Ramos (cell line): ENCODE measurements at regions not wholly inside any gene's neighbourhood (a gene's known extent, or its start where the extent isn't known, plus 50 kb on each side); places are given as distances from the start of the nearest gene placed in this dataset.

Experiments used
- in situ Hi-C: fragments of 300-500 bp; cut with MboI; formaldehyde crosslinking; loops from one replicate; pipeline ENCODE4 v1.14.3; 2022; ENCODE audit warnings: low sequenced_read_pairs; ENCODE audit not compliant: unreplicated experiment

DNA sequence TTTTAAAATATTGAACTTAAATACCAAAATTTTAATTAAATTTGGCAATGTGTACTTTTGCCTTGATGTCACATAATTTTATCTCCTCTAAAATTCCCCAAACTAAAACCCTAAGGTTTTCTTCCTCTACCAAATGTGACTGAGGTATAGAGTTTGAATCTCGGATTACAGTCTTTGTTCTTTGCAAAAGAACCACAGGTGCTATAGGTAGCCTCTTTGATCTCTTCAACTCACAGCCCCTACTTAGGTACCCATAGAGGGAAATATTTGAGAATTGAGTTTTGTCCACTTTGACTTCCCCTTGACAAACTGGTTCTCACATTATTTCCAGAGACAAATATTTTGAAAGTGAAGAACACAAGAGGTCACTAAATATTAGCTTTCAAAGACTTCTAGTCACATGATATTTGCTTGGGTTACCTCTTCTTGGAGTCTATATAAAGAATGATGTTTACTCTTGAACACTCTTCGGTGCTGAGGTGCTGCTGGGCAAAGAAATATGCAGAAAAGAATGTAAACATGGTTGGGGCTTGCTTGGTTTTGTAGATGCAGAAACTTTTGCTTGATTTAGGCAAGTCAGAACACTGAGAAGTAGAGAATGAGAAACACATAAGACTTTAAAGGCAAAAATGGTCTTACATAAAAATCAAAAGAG lies 120.8 kb upstream of the MCTP2 start:
- in situ Hi-C loops: loop anchor here (25.0 kb wide), 2 partner anchors 1023 to 1323 kb away; partner anchors contain the start of gene RGMA

DNA sequence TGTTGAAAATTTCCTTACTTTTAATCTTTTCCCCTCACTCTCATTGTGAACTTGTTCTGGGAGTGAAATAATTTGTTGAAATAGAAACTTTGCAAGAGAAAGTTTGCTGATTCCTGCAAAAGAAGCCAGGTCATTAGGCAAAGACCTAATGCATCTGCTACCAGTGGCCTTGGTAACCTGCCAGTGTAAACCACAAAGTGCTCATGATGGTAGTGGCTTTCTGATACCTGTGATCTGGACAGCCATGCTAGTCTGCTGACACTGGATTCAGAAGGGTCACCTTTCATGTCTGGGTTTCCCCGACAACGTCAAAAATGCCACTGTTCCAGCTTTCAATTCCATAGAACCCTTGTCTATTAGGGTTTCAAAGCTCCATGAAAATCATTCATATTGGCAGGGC lies 123.7 kb upstream of the MCTP2 start:
- in situ Hi-C loops: loop anchor here (25.0 kb wide), 2 partner anchors 1020 to 1320 kb away; partner anchors contain the start of gene RGMA

DNA sequence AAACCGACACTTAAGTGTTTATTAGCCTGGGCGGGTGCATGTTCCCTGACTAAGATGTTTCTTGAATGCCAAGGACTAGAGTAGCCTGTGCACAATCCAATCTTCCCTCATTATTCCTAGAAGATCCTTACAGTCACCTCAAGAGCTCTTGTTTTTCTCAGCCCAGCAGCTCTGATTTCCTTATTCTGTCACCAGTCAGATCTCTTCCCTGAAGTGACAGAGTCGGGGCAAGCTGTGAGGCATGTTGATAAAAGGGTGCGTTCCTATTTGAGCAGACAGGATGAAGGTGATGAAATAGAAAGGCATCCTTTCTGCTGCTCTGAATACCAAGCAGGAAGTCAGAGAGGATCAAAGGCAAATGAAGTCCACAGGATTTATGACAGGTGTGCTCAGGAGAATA lies 125.6 kb upstream of the MCTP2 start:
- in situ Hi-C loops: loop anchor here (25.0 kb wide), 2 partner anchors 1018 to 1318 kb away; partner anchors contain the start of gene RGMA

DNA sequence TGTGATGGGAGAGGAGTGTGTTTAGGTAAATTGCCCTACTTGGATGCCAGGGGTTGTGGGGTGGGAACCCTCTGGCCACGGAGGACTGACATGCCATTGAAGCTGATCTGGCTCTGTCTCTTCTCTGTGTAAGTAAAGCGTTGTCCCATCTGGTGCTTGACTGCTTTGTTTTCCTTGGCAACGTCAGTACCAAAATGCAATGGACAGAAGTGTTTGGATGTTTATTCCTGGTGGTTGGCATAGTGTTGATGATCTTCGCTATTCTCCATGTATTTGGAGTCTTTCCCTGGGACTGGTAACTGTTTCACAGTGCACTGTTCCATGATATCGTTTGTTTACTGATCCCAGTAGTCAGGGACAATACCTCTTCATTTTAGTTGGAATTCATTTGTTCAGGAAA lies 130.5 kb upstream of the MCTP2 start:
- in situ Hi-C loops: loop anchor here (25.0 kb wide), 2 partner anchors 1014 to 1314 kb away; partner anchors contain the start of gene RGMA

DNA sequence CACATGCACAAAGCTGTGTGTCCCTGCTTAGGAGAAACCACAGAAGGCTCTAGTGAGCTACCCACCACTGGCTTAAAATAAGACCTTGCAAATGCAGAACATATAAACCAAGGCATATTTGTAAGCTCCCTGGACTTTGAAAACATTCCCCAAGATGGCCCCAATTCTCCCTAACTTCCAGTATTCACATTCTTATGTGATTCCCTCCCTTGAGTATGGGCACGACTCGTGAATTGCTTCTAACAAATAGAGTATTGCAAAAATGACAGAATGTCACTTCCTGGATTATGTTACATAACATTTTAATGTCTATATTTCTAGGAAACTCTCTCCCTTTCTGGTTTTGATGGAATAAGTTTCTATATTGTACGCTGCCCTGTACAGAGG lies 131.8 kb upstream of the MCTP2 start:
- in situ Hi-C loops: no loop called here

DNA sequence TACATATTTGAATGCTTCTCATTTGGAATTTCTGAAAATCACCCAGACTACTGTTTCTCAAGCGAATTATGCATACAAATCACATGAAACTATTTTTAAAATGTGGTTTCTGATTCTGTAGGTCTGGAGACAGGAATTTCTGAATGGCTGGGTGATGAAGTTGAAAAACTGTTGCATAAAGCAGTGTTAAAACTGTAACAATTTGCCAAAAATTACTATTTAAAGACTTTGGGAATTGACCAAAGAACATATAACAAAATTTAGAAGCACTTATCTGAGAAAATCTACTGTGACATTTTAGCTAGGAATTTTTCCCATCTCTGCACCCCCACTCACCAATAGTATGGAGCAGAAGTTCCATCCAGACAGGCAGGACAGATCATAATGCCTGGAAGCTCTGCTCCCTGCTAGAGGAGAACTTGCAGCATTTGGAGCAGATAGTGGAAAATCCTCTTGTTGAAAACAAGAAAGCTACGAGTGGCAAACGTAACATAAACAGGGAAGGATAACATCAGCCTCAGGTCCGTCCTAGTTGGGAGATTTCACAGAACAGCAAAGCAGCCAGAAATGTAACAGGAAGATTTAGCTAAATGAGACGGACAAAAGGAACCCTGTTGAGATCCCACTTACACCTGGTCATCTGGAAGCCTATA lies 132.3 kb upstream of the MCTP2 start:
- in situ Hi-C loops: no loop called here

DNA sequence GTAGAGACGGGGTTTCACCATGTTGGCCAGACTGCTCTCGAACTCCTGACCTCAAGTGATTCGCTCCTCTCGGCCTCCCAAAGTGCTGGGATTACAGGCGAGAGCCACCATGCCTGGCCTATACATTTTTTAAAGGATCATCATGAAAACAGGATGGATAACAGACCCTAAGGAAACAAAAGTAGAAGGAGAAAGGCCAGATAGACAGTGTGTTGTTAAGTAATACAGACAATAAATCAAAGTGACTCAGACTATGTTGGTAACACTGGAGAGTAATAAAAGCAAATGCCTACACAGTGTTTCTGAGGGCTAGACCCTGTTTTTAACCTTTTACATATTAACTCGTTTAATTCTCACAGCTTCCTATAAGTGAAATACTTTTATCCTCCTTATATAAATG lies 133.8 kb upstream of the MCTP2 start:
- in situ Hi-C loops: no loop called here

DNA sequence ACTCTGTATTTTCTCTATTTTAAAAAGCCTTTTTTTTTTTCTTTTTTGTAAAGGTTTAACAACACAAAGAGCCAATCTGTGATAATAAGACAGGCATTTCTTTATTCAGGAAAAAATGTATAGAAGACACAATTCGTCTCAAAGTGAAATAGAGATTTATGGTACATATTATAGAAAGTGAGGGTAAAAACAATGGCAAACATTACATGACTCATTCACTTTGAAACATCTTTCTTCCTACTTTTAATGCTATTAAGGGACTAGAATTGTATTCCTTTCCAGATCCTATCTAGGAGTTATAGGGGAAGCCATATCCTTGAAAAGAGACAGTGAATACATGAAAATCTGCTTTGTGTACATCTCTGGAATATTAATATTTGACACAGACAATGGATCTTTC lies 137.1 kb upstream of the MCTP2 start:
- in situ Hi-C loops: no loop called here

DNA sequence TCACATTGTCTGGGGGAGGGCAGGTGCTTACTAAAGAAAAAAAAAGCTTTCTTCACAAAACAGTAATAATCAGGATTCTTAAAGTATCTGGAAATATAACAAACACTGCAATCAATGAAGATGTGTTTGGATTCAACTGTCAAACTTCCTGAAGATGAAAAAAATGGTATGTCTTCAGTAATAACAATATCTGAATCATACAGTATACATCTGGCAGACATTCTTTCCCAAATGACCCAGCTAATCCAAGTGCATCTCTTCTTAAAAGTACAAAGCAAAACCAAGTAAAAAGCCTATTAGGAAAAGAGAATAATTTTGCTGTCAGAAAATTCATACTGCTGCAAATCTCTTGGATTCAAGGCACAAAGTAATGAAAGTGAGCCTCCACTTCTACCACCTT lies 145.0 kb upstream of the MCTP2 start:
- in situ Hi-C loops: no loop called here

DNA sequence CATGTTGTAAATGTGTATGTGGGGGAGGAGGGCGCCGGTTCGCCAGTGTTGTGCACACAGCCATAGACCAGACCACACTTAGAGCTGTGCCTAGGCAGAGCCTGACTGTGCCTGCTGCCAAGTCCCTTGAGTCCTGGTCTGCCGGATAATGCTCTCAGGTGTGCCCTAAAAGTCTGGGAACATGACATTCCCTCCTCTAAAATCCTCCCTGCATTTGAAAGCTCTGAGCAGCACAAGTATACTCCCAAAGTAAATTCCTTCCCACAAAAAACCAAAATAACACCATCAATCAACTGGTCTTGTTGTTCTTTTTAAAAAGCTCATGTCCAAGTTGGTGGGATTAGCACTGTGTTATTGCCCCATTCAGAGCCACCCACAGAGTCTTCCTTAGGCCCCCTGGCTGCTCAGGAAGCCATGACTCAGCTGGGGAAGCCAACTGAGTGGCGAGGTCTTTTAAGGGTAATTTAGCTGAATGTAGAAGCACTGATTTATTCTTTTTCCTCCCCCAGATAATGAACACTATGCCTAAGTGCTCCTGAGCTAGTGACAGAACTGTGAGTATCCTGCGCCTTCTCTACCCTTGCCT lies 147.8 kb upstream of the MCTP2 start:
- in situ Hi-C loops: no loop called here

DNA sequence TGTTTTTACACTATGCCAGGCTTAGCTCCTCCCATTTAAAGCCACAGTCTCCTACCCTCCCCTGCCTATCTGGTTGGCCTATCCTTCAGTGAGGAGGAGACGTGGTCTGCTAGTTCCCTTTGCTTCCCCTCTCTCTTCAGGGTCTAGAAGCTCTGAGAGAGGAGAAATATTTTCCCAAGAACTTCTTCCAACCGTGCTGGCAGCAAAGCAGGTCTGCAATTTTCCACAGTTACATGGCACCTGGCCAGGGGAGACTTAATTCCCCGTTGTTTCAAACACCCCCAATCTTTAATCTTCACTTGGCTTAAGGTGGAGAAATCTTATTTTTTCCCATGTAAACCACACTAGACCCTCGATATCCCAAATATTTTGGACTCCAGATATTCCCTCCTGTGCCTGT lies 149.5 kb upstream of the MCTP2 start:
- in situ Hi-C loops: no loop called here

DNA sequence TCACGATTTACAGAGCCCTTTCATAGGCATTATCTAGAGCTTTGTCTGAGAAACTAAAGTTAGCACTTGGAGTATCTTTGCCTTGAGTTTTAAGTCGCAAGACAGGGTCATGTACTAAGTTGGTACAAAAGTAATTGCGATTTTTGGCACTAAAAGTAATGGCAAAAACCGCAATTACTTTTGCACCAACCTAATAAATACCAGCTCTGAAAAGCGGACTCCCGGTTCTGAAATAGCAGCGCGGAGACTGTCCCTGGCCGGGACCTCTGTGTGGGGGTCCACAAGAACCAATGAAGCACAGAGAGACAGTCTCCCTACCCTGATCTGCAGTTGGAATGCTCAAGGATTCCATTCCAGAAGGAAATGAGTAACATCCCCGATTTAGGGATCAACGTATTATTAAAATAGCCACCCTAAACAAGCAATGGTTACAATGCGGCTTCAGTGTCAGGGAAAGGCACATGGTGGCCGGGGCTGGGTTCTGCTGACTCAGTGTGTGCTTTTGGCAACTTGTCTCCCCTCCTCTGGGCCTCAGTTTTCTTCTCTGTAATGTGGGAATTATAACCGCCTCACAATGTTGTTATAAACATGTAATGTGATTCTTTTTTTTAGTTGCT lies 150.3 kb upstream of the MCTP2 start:
- in situ Hi-C loops: no loop called here

DNA sequence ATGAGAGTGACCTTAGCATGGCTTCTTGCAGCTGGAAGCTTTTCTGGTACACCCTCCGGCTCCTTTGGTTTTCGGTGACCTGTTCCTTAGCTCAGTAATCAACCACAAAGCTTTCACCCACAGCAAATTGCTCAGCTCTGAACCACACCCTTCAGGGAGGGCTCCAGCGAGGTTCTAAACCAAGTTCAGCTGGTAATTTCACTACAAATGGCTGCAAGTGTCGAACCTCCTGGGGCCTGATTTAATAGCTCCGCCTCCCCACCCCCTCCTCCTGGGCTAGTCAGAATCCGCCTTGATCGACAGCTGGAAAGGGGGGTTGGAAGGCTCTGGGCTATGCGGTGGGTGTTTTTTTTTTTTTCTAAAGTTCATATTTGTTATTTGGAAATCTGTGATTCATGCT lies 150.9 kb upstream of the MCTP2 start:
- in situ Hi-C loops: no loop called here

DNA sequence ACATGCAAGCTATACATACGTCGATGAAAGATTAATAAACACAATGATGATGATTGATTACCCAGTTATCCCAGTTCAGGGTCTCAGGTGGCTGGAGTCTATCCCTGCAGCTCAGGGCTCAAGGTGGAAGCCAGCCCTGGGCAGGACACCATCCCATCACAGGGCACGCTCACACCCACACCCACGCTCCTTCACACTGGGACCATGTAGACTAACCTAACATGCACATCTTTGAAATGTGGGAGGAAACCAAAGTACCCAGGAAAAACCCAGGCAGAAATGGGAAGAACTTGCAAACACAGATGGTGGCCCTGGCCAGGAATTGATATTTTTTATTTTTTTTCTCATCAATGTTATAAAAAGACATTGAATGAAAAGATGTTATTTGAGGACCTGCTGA lies 151.4 kb upstream of the MCTP2 start:
- in situ Hi-C loops: no loop called here

DNA sequence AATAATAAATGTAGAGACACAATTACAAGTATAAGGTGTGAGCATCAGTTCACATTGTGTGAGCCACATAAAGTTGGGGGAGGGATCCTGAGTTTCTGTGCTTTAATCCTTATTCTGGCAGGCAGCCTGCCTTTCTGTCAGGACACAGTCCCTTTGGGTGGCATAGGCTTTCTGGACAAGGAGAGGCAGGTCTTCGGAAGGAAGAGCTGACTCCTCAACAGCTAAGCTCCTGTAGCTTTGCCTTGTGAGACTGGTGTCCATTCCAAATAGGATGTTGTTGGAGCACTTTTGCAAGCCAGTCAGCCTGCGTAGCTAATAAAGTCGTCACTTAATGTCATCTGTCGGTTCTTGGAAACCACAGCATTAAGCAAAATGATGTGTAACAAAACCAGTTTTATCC lies 151.9 kb upstream of the MCTP2 start:
- in situ Hi-C loops: no loop called here

DNA sequence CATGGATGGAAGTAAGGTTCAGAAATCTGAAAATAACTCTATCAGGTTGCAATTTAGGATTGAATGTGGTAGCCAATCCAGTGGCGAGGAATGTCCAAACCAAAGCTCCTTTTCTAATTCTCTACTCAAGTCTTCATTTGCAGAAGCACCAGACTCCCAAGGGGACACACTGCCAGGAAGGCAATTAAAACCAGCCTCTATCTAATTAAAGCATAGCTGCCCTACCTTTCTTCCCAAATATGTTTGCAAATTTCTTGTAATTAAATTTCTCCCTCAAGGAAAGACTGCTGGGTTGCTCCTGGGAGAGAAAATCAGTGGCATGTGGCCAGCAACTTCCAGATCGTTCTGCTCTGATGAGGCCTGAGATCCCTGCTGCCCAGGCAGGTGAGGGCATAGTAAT lies 153.4 kb upstream of the MCTP2 start:
- in situ Hi-C loops: no loop called here

DNA sequence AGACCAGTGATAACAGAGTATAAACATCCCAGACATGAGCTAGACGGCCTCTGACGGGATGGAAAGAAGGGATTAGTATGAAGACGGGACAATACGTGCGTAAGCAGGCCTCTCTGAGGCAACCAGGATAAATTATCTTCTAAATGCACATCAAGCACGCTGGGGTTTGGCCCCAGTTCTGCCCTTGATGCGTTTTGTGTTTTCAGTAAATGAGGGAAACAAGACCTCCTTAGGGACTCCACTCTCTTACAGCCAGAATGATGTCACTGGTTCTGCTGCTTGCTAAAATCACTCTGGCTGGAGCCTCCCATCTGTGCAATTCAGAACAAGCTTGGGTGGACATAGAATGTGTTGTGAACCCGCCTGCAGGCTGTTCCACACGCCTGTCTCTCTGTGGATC lies 156.0 kb upstream of the MCTP2 start:
- in situ Hi-C loops: no loop called here

DNA sequence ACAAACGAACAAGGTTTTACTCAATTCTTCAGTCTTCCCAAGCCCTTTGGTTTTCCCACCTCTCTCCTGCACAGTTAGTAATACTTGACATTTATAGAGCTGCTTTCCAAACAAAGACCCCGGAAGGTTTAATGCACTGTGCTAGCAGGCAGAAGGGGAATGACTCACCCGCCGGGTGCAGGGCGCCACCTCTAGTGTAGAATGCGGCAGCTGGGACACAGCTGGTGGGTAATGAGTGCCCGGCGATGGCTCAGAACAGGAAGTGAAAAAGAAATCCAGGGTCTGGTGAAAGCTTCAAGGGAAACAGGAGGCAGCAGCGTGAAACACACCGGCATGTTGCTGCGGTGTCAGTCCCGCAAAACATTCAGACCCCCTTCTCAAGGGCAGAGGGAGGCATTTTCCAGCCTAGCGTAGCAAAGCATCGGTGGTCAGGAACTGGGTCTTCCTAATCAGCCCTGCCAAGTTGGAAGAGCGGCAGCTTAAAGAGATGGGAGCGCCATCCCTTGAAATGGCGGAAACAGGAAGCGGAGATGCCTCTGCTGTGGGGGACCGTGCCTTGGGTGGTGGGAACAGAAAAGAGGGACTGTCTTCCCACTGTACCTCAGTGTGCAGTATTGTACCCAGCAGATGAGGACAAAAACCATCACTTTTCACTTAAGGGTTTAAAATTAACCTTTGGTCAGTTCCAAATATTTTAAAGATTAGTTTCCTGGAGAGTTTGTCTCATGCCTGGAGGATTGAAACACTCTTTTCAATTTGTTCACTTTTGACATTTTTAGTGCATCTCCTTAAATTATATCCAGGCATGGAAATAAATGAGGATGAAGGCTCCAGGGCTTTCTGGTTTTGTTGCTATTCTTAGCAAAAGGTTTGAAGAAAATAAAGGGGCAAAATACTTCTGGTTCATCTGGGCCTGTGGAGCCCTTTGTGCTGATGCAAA lies 160.7 kb upstream of the MCTP2 start:
- in situ Hi-C loops: no loop called here

DNA sequence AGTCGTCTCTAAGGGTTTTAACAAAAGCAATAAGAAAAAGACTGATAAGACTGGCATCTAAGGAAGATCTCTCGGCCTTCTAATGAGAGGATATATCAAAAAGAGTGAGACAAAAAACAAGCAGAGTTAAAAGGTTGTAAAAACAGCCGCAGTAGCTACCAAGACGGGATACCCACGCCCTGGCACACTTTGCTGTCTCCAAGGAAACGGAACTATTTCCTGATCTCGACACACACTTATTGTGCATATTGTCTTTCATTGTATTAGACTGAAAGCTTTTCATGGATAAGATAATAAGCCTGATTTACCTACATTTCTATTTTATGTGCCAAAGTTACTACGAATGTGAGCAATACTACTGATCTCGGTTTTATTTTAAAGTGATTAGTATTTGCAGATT lies 161.5 kb upstream of the MCTP2 start:
- in situ Hi-C loops: no loop called here

DNA sequence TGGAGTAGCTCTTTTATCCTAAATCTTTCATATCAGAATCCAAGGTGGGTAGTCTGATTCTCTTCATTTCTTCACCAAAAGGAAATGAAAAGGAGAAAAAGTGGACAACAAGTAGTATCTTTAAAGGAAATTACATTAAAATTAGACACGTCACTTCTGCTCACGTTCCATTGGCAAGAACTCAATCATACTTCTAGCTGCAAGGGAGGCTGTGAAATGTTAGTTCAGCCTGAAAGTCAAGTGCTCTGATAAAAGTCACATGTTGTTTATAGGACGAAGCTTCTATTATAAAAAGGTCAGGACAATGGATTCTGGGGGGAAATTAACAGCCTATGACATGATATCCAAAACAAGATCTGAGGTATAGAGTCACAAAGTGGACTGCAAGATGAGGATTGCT lies 164.6 kb upstream of the MCTP2 start:
- in situ Hi-C loops: no loop called here
